DOHH2 (cell line): ENCODE measurements at regions not wholly inside any gene's neighbourhood (a gene's known extent, or its start where the extent isn't known, plus 50 kb on each side); places are given as distances from the start of the nearest gene placed in this dataset.
"Not testable (repeated sequence)": the region's sequence is repeated elsewhere in the genome, so short reads cannot be mapped to it uniquely, and the experiment has no call there.

ENCODE experiments used
- H3F3A ChIP-seq: fragments of 200-600 bp; sonication (generic), shearing (Covaris generic); 2 replicates; pipeline ENCODE4 v1.6.0; 2016; ENCODE audit warnings: antibody characterized with exemption, mild to moderate bottlenecking; ENCODE audit not compliant: control insufficient read depth, insufficient read depth
- H3K27ac ChIP-seq: fragments of 200-600 bp; sonication (generic); 2 replicates; pipeline ENCODE4 v1.5.1; 2014; ENCODE audit warnings: low read depth, mild to moderate bottlenecking, low read length, moderate library complexity
- H3K27me3 ChIP-seq: fragments of 200-600 bp; sonication (generic); 2 replicates; pipeline ENCODE4 v1.6.1; 2014; ENCODE audit warnings: mild to moderate bottlenecking, low read length, mixed read lengths; ENCODE audit not compliant: control insufficient read depth
- H3K36me3 ChIP-seq: fragments of 200-600 bp; sonication (generic); 2 replicates; pipeline ENCODE4 v1.6.1; 2014; ENCODE audit warnings: mild to moderate bottlenecking, low read length, moderate library complexity, mixed read lengths; ENCODE audit not compliant: control insufficient read depth
- H3K4me1 ChIP-seq: fragments of 200-600 bp; sonication (generic); 2 replicates; pipeline ENCODE4 v1.6.1; 2014; ENCODE audit warnings: mild to moderate bottlenecking, low read length, mixed read lengths; ENCODE audit not compliant: control insufficient read depth
- H3K4me2 ChIP-seq: fragments of 200-600 bp; sonication (generic); 2 replicates; pipeline ENCODE4 v1.6.0; 2014; ENCODE audit warnings: mild to moderate bottlenecking, low read length, moderate library complexity
- H3K4me3 ChIP-seq: fragments of 200-600 bp; sonication (generic); 2 replicates; pipeline ENCODE4 v1.5.1; 2014; ENCODE audit warnings: mild to moderate bottlenecking, low read length, mixed read lengths
- H3K79me2 ChIP-seq: fragments of 200-600 bp; sonication (generic); 2 replicates; pipeline ENCODE4 v1.6.1; 2014; ENCODE audit warnings: mild to moderate bottlenecking, low read length, mixed read lengths; ENCODE audit not compliant: control insufficient read depth
- H3K9me2 ChIP-seq: fragments of 200-600 bp; sonication (generic); replicated peaks from 2 replicates; pipeline ENCODE4 v1.6.1; 2014; ENCODE audit warnings: mild to moderate bottlenecking, low read length, mixed read lengths; ENCODE audit not compliant: control insufficient read depth
- H3K9me3 ChIP-seq: fragments of 200-600 bp; sonication (generic); 2 replicates; pipeline ENCODE4 v1.6.1; 2014; ENCODE audit warnings: antibody characterized with exemption, low read length, mixed read lengths; ENCODE audit not compliant: control insufficient read depth, insufficient read depth
- H4K20me1 ChIP-seq: fragments of 200-600 bp; sonication (generic); 2 replicates; pipeline ENCODE4 v1.6.0; 2014; ENCODE audit warnings: low read depth, mild to moderate bottlenecking, antibody characterized with exemption, low read length, moderate library complexity; ENCODE audit not compliant: control insufficient read depth, insufficient read depth
- CTCF ChIP-seq: fragments of 200-600 bp; sonication (generic); IDR thresholded peaks from one replicate; pipeline ENCODE4 v1.5.1; 2014; ENCODE audit warnings: antibody characterized with exemption, mild to moderate bottlenecking, low read depth, low read length; ENCODE audit not compliant: poor library complexity, severe bottlenecking
- EZH2phosphoT487 ChIP-seq: fragments of 200-600 bp; sonication (generic); IDR thresholded peaks from 2 replicates; pipeline ENCODE4 v1.6.1; 2017; ENCODE audit warnings: borderline replicate concordance, mild to moderate bottlenecking, antibody characterized with exemption, low read length, moderate library complexity, mixed read lengths

GRCh38 chr5:42089705-42090104 is 164.6 kb downstream of the FBXO4 start:
- no peaks in the 10 kb centered on the region for H3K79me2 ChIP-seq
- H3K4me1 ChIP-seq = no peaks in the 10 kb centered on the region

GRCh38 chr5:42090162-42090561 is 165.1 kb downstream of the FBXO4 start:
- Histone ChIP-seq H3K27ac (no peak overlapping the region), H3F3A (no peaks in the 10 kb centered on the region), H3K4me2 (no peak overlapping the region), H3K27me3 (no peaks in the 10 kb centered on the region), H3K9me2 (no peaks in the 10 kb centered on the region), H3K4me1 (no peaks in the 10 kb centered on the region), H3K9me3 (no peaks in the 10 kb centered on the region), H3K4me3 (no peak overlapping the region), H3K36me3 (no peaks in the 10 kb centered on the region), H3K79me2 (no peaks in the 10 kb centered on the region), H4K20me1 (no peaks in the 10 kb centered on the region)
- TF ChIP-seq EZH2phosphoT487 (no peak), CTCF (no peak)

More at GRCh38 chr5:42089705-42090104, 164.6 kb downstream of the FBXO4 start:
- Histone ChIP-seq H3F3A (no peaks in the 10 kb centered on the region), H3K36me3 (no peaks in the 10 kb centered on the region), H4K20me1 (no peaks in the 10 kb centered on the region), H3K4me3 (no peak overlapping the region), H3K9me3 (no peaks in the 10 kb centered on the region), H3K9me2 (no peaks in the 10 kb centered on the region), H3K27me3 (no peaks in the 10 kb centered on the region), H3K27ac (no peak overlapping the region), H3K4me2 (no peak overlapping the region)
- TF ChIP-seq EZH2phosphoT487 (no peak), CTCF (no peak)

GRCh38 chr5:42099846-42100245 is 174.8 kb downstream of the FBXO4 start:
- not testable (repeated sequence) for H3K9me2 ChIP-seq, H3K4me1 ChIP-seq, H3K79me2 ChIP-seq, H3K27ac ChIP-seq, H4K20me1 ChIP-seq, H3F3A ChIP-seq, H3K36me3 ChIP-seq, H3K4me3 ChIP-seq, H3K27me3 ChIP-seq, H3K4me2 ChIP-seq, H3K9me3 ChIP-seq

GRCh38 chr5:42108468-42108867 is 183.4 kb downstream of the FBXO4 start:
- TF ChIP-seq EZH2phosphoT487 (no peak), CTCF (no peak)
- H3K4me3 ChIP-seq = no peak overlapping the region
- H3K4me1 ChIP-seq = no peaks in the 10 kb centered on the region
- no peaks in the 10 kb centered on the region for H3K79me2 ChIP-seq
- H3F3A ChIP-seq = no peaks in the 10 kb centered on the region
- peaks cover 4% of the 10 kb centered on the region; the same call in 1 of the 2 replicates for H3K9me3 ChIP-seq
- H3K27me3 ChIP-seq = no peaks in the 10 kb centered on the region
- H4K20me1 ChIP-seq = no peaks in the 10 kb centered on the region
- no peak overlapping the region for H3K4me2 ChIP-seq
- no peak overlapping the region for H3K27ac ChIP-seq
- H3K9me2 ChIP-seq = no peaks in the 10 kb centered on the region
- H3K36me3 ChIP-seq = no peaks in the 10 kb centered on the region
